K562 (cell line): ENCODE measurements at regions not wholly inside any gene's neighbourhood (a gene's known extent, or its start where the extent isn't known, plus 50 kb on each side); places are given as distances from the start of the nearest gene placed in this dataset.

ENCODE experiments used
- ATAC-seq: fragments of 200-7000 bp; cut with Tn5 transposase; 3 replicates; pipeline ENCODE4 v1.9.1; 2020; ENCODE audit warnings: moderate library complexity
- BruUV-seq: library from RNA; stranded (reverse); fragments of 400-500 nt; replicated peaks from 2 replicates; lab custom pipeline; 2021; lab: Mats Ljungman, UMichigan
- CTCF ChIA-PET: fragments of 300-600 bp; formaldehyde crosslinking; extraction: SDS; loops from one replicate; lab custom pipeline; 2021; ENCODE audit warnings: low intra/inter-chr PET ratio; lab: Yijun Ruan, JAX
- POLR2A ChIA-PET: fragments of 300-600, 350-650 bp; sonication (Branson Sonifier 250); formaldehyde crosslinking; extraction: SDS; loops from one replicate; lab custom pipeline; 2021; ENCODE audit warnings: antibody characterized with exemption, inconsistent platforms; lab: Yijun Ruan, JAX
- DNase-seq, 4 experiments: peaks; one replicate each; pipeline versions ENCODE4 v3.0.0 to v3.0.0-alpha.2; 2011 to 2018; ENCODE audit warnings: low spot score in 3 of 4, mixed read lengths in 3 of 4; ENCODE audit errors: extremely low read depth in 1 of 4
- FAIRE-seq: peaks from 2 replicates; lab custom pipeline; 2011; peaks lifted over from hg19 to GRCh38; lab: Jason Lieb, UNC
- H2AFZ ChIP-seq: 2 replicates; pipeline ENCODE4 v1.6.0; 2011; ENCODE audit warnings: low read depth, low read length, control low read depth, inconsistent platforms
- H3K27ac ChIP-seq: fragments of 200-600 bp; 3 replicates; pipeline ENCODE4 v1.8.0; 2011; ENCODE audit warnings: low read depth, mild to moderate bottlenecking, control low read depth, inconsistent platforms, low read length, moderate library complexity, mixed read lengths; ENCODE audit errors: extremely low read depth
- H3K27me3 ChIP-seq, 2 experiments: fragments of 300-600 bp in 1 of 2; 2 replicates in 1 of 2; 3 replicates in 1 of 2; pipeline versions ENCODE4 v1.6.0 to v1.8.0; 2011; ENCODE audit warnings: inconsistent platforms in 2 of 2, low read length in 2 of 2, mild to moderate bottlenecking in 1 of 2, mixed read lengths in 1 of 2, moderate library complexity in 1 of 2; ENCODE audit not compliant: control insufficient read depth in 2 of 2, insufficient read depth in 2 of 2
- H3K36me3 ChIP-seq: fragments of 300-600 bp; 3 replicates; pipeline ENCODE4 v1.8.0; 2011; ENCODE audit warnings: mild to moderate bottlenecking, low read length, inconsistent platforms; ENCODE audit not compliant: control insufficient read depth, insufficient read depth
- H3K4me1 ChIP-seq, 2 experiments: fragments of 200-600 bp in 1 of 2; replicated peaks in 1 of 2; 2 replicates in 1 of 2; 3 replicates in 1 of 2; pipeline versions ENCODE4 v1.5.1 to v1.8.0; 2011; ENCODE audit warnings: inconsistent platforms in 2 of 2, low read length in 2 of 2, mild to moderate bottlenecking in 1 of 2, mixed read lengths in 1 of 2, moderate library complexity in 1 of 2; ENCODE audit not compliant: control insufficient read depth in 2 of 2, insufficient read depth in 2 of 2
- H3K4me2 ChIP-seq: 2 replicates; pipeline ENCODE4 v1.6.1; 2011; ENCODE audit warnings: low read length, control low read depth, inconsistent platforms, mixed read lengths; ENCODE audit not compliant: insufficient read depth
- H3K4me3 ChIP-seq: fragments of 200-600 bp; sonication (generic), shearing (Covaris generic); 2 replicates; pipeline ENCODE4 v1.5.1; 2016; ENCODE audit warnings: control low read depth, inconsistent platforms
- H3K79me2 ChIP-seq: fragments of 200-600 bp; 3 replicates; pipeline ENCODE4 v1.8.0; 2011; ENCODE audit warnings: low read length, inconsistent platforms; ENCODE audit not compliant: control insufficient read depth, insufficient read depth
- H3K9ac ChIP-seq, 2 experiments: 2 replicates each; pipeline versions ENCODE4 v1.6.0 to v1.6.1; 2011; ENCODE audit warnings: low read depth in 2 of 2, low read length in 2 of 2, control low read depth in 1 of 2, inconsistent platforms in 1 of 2, mild to moderate bottlenecking in 1 of 2, mixed read lengths in 1 of 2; ENCODE audit not compliant: insufficient read depth in 1 of 2
- H3K9me1 ChIP-seq: one replicate; pipeline ENCODE4 v1.6.0; 2011; ENCODE audit warnings: inconsistent platforms, mild to moderate bottlenecking, low read length, moderate library complexity; ENCODE audit not compliant: control insufficient read depth, insufficient read depth
- H3K9me3 ChIP-seq: replicated peaks from 2 replicates; pipeline ENCODE4 v1.5.1; 2011; ENCODE audit warnings: low read depth, low read length, inconsistent platforms; ENCODE audit not compliant: control insufficient read depth, insufficient read depth
- H4K20me1 ChIP-seq: replicated peaks from 2 replicates; pipeline ENCODE4 v1.6.1; 2011; ENCODE audit warnings: low read length, inconsistent platforms, mixed read lengths; ENCODE audit not compliant: control insufficient read depth, insufficient read depth
- CBFA2T3 ChIP-seq: fragments of 450-650 bp; IDR thresholded peaks from 2 replicates; pipeline ENCODE4 v1.6.1; 2017
- ELK3 ChIP-seq: fragments of 450-650 bp; formaldehyde crosslinking; IDR thresholded peaks from 2 replicates; pipeline ENCODE4 v1.4.0; 2020; ENCODE audit warnings: mild to moderate bottlenecking
- RFX1 ChIP-seq: fragments of 450-650 bp; IDR thresholded peaks from 2 replicates; pipeline ENCODE4 v1.6.1; 2016; ENCODE audit warnings: mild to moderate bottlenecking, moderate library complexity
- ZC3H8 ChIP-seq: fragments of 450-650 bp; IDR thresholded peaks from 2 replicates; pipeline ENCODE4 v1.6.1; 2017
- WGBS: fragments of 100-300 bp; shearing (Covaris generic); methylation state at CpG from one replicate; pipeline ENCODE4 v1.1.6; 2016; ENCODE audit warnings: low coverage, mixed read lengths; ENCODE audit not compliant: insufficient coverage; ENCODE audit errors: missing lambda C conversion rate; 5-methylcytosine and 5-hydroxymethylcytosine counted together
- in situ Hi-C: fragments of 300-500 bp; cut with MboI; formaldehyde crosslinking; loops from 4 replicates; pipeline ENCODE4 v1.15.0; 2018; ENCODE audit warnings: inconsistent platforms, mixed read lengths
- intact Hi-C: fragments of 100-400 bp; cut with micrococcal nuclease; formaldehyde crosslinking; loops from 2 replicates; pipeline ENCODE4 v1.14.2; 2022

- TF ChIP-seq ELK3 (CRISPR knock-in tag) (no peak), ZC3H8 (no peak)
- TF ChIP-seq, all 486 proteins: peak for 0
Observed at GRCh38 chr15:26148156-26148860, 285.2 kb upstream of the ATP10A start (continued).

GRCh38 chr15:26146202-26146601 is 283.1 kb upstream of the ATP10A start:
- POLR2A ChIA-PET = no interaction called here
- no peak overlapping the region for H3K9ac ChIP-seq
- no peak overlapping the region for H3K4me2 ChIP-seq
- 0% methylated on average over 4 of the region's 4 CpGs for WGBS
- H4K20me1 ChIP-seq = no peaks in the 10 kb centered on the region
- no peaks in the 10 kb centered on the region for H3K4me1 ChIP-seq
- H3K9me3 ChIP-seq = no peaks in the 10 kb centered on the region
- BruUV-seq = no TSS peak
- no peaks in the 10 kb centered on the region for H3K9me1 ChIP-seq
- no peak overlapping the region for H2AFZ ChIP-seq
- FAIRE-seq (no peak), DNase-seq (no peak), ATAC-seq (no peak)
- no peaks in the 10 kb centered on the region for H3K79me2 ChIP-seq
- CTCF ChIA-PET = no interaction called here
- H3K27ac ChIP-seq = no peak overlapping the region
- in situ Hi-C loops = no loop called here
- H3K4me3 ChIP-seq = no peak overlapping the region
- no peak for TF ChIP-seq CBFA2T3
- TF ChIP-seq RFX1 = peak; percentile 50
- intact Hi-C loops = no loop called here
- H3K36me3 ChIP-seq = no peaks in the 10 kb centered on the region
- H3K27me3 ChIP-seq = no peaks in the 10 kb centered on the region; a peak in 1 of 5 replicates
